ENCODE measurements at regions not wholly inside any gene's neighbourhood (a gene's known extent, or its start where the extent isn't known, plus 50 kb on each side); places are given as distances from the start of the nearest gene placed in this dataset.

GRCh38 chr3:104820959-104821358 is 545.8 kb upstream of the ALCAM start:
- no peak for FAIRE-seq

DNA sequence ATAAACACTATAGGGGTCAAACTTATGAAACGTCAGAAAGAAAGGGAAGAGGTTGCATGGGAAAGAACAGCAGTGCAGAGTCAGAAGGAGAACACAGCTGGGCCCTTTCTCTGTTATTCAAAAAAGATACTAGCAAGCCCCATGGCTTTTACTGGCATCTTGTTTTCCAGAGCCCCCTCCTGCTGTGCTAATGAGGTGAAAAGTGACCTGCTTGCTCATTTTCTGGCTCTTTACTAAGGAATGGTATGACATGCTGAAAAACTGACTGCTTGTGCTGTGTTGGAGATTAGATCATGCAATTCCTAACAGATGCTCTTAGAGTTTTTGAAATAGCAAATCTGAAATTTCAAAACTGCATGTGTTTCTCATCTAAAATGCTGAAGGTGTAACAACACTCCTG is 541.6 kb upstream of the ALCAM start:
- FAIRE-seq = no peak

DNA sequence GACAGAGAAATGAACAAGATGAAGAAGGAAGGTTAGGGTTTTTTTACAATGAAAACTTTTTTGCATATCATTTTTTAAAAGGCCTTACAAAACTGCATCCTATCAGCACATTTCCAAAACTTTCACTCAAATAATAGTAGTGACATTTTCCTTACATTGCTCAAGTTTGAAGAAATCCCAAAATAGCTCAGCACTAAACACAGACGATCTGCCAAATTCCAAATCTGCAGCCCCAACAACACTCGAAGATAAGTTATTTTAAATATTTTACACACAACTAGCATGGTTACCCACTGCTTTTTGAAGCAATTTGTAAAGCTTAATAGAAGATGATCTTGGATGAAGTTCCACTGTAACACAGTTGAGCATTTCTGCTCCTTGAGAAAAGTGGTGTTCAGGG is 535.6 kb upstream of the ALCAM start:
- FAIRE-seq = no peak

DNA sequence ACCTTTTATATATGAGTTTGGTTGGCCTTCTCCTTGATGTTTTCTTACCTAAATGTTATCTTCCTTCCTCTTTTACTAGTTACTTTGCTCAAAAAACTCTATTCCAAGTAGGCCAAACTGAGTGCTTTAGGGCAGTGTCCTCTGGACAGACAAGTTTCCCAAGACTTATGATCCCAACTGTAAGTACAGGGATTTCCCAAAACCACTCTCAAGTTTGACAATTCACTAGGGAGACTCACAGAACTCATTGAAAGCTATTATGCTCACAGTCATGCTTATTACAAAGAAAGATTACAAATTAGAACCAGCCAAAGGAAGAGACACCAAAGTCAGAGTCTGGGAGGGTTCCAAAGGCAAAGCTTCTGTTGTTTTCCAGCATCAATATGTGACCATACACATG is 534.2 kb upstream of the ALCAM start:
- no peak for FAIRE-seq

DNA sequence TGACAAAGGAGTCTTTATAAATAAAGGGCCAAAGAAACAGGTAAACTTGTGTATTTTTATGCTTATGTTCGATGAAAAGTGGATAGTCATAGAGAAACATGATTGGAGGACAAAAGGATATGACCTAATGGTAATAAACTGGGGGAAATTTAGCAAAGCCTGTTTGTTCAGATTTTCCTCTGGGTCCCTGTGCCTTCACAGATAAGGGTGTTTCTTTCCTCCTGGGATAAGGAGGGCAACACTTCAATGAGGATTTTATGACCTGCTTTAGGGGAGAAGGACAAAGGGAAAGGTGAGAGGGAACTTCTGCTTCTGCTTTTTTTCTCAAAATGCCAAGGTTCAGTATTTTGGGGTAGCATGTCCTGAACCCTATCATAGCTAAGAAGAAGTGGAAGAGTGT is 531.3 kb upstream of the ALCAM start:
- no peak for FAIRE-seq

DNA sequence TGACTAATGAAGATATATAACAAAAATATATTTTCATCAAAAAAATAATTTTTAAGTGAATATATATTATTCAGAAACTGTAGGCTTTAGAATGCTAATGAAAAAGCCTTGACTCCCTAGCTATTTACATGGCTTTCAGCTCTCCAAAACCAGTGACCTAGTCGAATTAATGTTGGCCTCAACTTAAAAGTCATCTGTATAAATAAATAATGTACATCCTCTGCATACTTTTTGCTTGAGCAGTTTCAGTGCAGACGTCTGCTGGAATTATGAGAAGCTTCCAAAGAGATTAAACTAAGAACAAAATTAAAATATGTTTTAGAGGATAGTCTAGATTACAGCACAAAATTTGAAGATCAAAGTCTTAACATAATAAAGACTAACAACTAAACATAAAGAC is 520.4 kb upstream of the ALCAM start:
- FAIRE-seq = no peak

GRCh38 chr3:104849070-104849469 is 517.6 kb upstream of the ALCAM start:
- no peak for FAIRE-seq

- FAIRE-seq = peak; percentile 13
Observed at GRCh38 chr3:104854468-104854867, 512.2 kb upstream of the ALCAM start.

- FAIRE-seq = no peak
Observed at GRCh38 chr3:104855702-104856101, 511.0 kb upstream of the ALCAM start.

GRCh38 chr3:104856741-104857140 is 510.0 kb upstream of the ALCAM start:
- no peak for FAIRE-seq

DNA sequence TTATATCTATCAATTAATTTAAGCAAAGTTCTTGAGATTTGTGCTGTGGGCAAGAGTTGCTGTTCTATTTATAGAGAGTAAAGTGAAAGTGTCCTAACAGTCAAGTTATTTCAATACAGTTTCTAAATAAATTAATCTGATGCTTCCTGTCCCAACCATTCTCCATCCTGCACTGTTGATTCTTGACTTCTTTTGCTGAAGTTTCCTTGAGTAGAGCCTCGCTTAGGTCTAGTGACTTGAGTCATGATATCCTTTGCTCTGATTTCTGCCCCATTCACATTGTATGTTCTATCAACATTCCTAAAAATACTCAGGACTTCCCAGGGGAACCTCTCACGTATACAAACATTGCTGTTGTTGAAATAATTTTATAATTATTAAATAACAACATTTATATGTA is 498.4 kb upstream of the ALCAM start:
- no peak for FAIRE-seq

DNA sequence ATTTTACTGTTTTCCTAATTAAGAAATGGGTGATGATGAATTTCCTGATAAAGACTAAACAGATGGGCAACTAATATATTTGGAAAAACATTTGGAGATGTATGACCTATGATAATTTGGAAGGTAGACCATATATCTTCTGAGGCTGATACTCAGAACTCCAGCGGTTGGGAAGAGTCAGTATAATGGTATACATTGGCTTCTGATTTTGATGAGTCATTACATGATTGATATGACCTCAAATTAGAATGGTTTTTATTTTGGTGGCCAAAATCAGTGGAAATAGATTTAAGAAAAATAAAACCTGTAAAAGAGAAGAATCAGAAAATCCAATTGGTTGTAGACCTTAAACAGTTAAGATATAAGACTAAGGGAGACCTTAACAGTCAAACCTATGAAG is 496.4 kb upstream of the ALCAM start:
- FAIRE-seq = no peak

DNA sequence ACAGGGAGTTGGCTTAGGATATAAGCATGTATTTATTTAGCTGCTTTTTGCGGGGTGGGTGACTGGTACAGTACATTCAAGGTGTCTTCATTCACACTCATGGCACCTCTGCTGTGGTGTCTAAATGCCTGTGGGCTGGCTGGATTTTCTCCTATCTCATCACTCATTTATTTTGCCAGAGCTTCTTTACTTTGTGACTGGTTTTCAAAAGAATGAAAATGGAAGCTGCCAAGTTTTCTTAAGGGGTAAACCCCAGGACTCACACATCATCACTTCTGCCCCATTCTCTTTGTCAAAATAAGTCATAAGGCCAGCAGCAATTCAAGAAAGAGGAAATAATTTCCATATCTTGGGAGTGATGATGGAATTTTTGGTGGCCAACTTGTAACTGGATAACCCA is 493.4 kb upstream of the ALCAM start:
- no peak for FAIRE-seq

DNA sequence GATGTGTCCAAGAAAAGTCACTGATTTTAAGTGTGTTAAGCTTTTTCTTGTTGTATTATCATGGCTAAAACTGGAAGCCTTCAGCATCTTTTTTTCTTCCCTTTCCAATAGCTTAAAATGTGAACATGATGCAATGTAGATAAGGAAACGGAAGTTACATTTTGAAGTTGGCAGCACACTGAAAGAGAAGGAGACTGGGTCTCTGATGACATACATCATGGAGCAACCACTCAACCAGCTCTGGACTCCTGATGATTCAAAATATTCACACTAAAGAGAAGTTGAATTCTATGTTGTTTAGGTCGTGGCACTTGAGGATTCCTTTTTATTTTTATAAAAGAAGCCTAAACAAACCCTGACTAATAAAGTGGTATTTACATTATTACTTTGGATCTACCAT is 488.3 kb upstream of the ALCAM start:
- FAIRE-seq = no peak

GRCh38 chr3:104879919-104880318 is 486.8 kb upstream of the ALCAM start:
- no peak for FAIRE-seq

DNA sequence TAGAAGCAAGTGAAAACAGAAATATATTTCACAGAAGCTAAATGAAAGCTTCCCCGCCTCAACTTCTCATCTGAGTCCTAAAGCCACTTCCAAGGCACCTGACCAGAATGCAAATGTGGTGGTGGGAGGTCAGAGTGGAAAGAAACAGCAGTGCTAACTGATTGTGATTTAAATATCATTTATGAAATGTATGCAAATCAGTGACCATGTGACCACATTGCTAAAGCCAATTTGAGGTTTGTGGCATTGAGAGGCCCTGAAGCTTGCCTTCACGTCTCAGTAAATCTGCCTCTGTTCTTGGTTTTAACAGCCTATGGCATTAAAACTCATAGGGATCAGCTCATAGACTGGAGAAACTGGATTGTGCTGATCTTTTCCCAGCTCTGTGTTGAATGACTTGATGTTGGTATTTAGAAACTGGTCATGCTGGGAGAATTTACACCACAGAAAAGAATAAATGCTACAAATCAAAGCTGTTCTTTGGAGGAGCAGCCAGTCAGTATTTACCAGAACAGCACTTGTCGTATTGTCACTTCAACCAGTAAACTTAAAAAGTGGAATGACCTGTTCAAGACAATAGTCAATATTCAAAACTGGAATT is 481.4 kb upstream of the ALCAM start:
- FAIRE-seq = no peak

GRCh38 chr3:104886220-104886995 is 480.3 kb upstream of the ALCAM start:
- FAIRE-seq = no peak

DNA sequence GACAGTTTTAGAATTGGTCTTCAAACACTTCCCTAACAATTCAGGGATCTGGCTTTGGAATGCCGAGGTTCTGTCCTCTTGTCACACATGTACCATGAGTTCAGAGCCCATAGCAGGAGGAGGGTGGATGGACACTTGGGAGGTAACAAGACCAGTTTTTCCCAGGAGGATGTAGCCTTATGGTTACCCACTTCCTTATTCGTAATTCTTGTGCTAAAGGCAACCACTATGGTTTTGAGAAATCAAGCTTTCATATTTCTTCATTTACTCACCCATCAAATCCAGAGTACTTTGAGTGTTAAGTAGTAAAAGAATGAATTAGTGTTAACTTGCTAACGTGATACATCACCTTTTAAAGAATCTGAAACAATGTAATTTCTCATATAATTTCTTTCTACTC is 479.6 kb upstream of the ALCAM start:
- no peak for FAIRE-seq

DNA sequence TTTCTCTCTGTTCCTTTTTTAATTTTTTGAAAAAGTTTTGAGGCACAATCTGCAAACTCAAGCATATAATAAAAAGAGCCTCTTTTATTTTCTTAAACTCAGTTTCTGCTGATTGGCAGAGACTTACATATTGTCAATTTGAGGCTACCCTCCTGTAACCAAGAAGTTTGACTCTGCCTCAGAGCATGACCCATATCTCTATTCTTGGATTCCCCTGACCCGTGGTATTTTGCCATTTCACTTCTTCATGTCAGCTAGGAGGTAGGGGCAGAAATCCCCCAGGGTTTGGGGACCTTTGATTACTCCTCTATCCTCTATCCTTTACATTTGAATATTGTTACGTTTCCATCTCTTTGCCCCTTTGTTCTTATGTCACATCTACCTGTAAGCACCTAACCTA is 479.1 kb upstream of the ALCAM start:
- FAIRE-seq = no peak

DNA sequence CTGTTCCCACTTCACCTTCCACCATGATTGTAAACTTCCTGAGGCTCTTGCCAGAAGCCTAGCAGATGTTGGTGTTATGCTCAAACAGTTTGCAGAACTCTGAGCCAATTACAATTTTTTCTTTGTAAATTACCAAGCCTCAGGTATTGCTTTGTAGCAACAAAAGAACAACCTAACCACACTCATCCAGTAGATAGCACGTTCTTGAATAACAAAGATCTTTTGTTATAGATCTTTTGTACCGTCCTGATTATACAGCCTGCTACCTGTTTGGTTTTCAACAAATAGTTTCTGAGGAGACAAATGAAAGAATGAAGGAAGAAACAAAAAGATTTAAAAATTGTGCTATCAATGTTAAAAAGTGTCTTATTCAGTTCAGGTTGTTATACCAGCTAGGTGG is 474.7 kb upstream of the ALCAM start:
- no peak for FAIRE-seq

- FAIRE-seq = no peak
Observed at GRCh38 chr3:104896624-104897023, 470.1 kb upstream of the ALCAM start.

GRCh38 chr3:104901396-104901795 is 465.3 kb upstream of the ALCAM start:
- no peak for FAIRE-seq

- FAIRE-seq = no peak
Observed at GRCh38 chr3:104903064-104903463, 463.6 kb upstream of the ALCAM start.

DNA sequence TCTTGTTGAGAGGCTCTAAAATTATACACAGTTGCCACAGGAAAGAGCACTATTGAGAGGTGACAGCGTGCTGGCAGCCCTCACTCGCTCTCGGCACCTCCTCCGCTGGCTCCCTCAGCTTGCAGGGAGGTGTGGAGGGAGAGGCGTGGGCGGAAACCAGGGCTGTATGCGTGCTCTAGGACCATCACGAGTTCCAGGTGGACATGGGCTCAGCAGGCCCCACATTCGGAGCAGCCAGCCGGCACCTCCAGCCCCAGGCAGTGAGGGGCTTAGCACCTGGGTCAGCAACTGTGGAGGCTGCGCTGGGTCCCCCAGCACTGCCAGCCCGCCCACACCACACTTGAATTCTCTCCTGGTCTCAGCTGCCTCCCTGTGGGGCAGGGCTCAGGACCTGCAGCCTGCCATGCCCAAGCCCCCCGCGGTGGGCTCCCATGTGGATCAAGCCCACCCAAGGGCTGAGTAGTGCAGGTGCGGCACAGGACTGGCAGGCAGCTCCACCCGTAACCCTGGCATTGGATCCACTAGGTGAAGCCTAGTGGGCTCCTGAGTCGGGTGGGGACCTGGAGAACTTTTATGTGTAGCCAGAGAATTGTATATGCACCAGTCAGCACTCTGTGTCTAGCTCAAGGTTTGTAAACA is 460.6 kb upstream of the ALCAM start:
- no peak for FAIRE-seq

DNA sequence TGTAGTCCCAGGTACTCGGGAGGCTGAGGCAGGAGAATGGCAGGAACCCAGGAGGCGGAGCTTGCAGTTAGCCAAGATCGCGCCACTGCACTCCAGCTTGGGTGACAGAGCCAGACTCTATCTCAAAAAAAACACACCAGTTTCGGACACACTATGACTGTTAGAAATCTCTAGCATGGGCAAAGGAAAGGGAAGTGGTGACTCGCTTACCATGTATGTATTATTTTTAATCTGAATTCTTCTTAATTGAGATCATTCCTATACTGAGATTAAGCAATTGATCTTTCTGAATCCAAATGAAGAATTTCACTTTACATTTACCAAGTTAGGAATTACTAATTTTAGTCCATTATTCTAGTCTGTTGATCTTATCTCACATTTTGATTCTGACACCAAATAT is 459.2 kb upstream of the ALCAM start:
- FAIRE-seq = no peak

Measured in islet of Langerhans (tissue), 1 donor.